SH-SY5Y (cell line): ENCODE measurements at regions not wholly inside any gene's neighbourhood (a gene's known extent, or its start where the extent isn't known, plus 50 kb on each side); places are given as distances from the start of the nearest gene placed in this dataset.

ENCODE experiments used
- GATA2 ChIP-seq: IDR thresholded peaks from 2 replicates; pipeline ENCODE4 v1.6.1; 2011; ENCODE audit warnings: mild to moderate bottlenecking, low read depth, low read length
- GATA3 ChIP-seq: IDR thresholded peaks from 2 replicates; pipeline ENCODE4 v1.6.1; 2011; ENCODE audit warnings: low read depth, mild to moderate bottlenecking, low read length, moderate library complexity

- TF ChIP-seq GATA2 (no peak), GATA3 (no peak)
Observed at GRCh38 chr1:177656598-177656997, 313.3 kb downstream of the SEC16B start.
